Heart left ventricle (tissue), 16 donors: ENCODE measurements at regions not wholly inside any gene's neighbourhood (a gene's known extent, or its start where the extent isn't known, plus 50 kb on each side); places are given as distances from the start of the nearest gene placed in this dataset.
A peak's percentile ranks its signal among the peaks of the same experiment; 100 is the strongest.

ENCODE experiments used
- ATAC-seq, 4 donors: fragments of 200-7000 bp; cut with Tn5 transposase; one replicate each; pipeline ENCODE4 v1.9.1; 2020 to 2022; ENCODE audit warnings: moderate library complexity in 4 of 4, mild to moderate bottlenecking in 3 of 4, moderate number of reproducible peaks in 1 of 4
- DNase-seq, 5 donors: peaks; one replicate each; pipeline ENCODE4 v3.0.0-alpha.2; 2020
- H3K27ac ChIP-seq, 12 donors: fragments of 200-600 bp; sonication (generic) in 4 of 12; one replicate each; pipeline versions ENCODE4 v1.5.0 to v1.8.0; 2016 to 2022; ENCODE audit warnings: mild to moderate bottlenecking in 2 of 12
- H3K27me3 ChIP-seq, 9 donors: fragments of 200-600 bp; sonication (generic) in 2 of 9; one replicate each; pipeline versions ENCODE4 v1.5.1 to v1.8.0; 2016 to 2022; ENCODE audit warnings: mild to moderate bottlenecking in 3 of 9
- H3K36me3 ChIP-seq, 9 donors: fragments of 200-600 bp; sonication (generic) in 2 of 9; one replicate each; pipeline versions ENCODE4 v1.5.0 to v1.8.0; 2018 to 2022; ENCODE audit warnings: mild to moderate bottlenecking in 2 of 9
- H3K4me1 ChIP-seq, 12 donors: fragments of 200-600 bp; sonication (generic) in 4 of 12; one replicate each; pipeline versions ENCODE4 v1.5.0 to v1.8.0; 2016 to 2022; ENCODE audit warnings: mild to moderate bottlenecking in 3 of 12
- H3K4me3 ChIP-seq, 12 donors: fragments of 200-600 bp; sonication (generic) in 4 of 12; one replicate each; pipeline versions ENCODE4 v1.5.0 to v1.8.0; 2017 to 2022; ENCODE audit warnings: mild to moderate bottlenecking in 9 of 12, moderate library complexity in 4 of 12
- H3K9me3 ChIP-seq, 12 donors: fragments of 200-600 bp; sonication (generic) in 4 of 12; one replicate each; pipeline versions ENCODE4 v1.5.0 to v1.8.0; 2016 to 2022; ENCODE audit warnings: mild to moderate bottlenecking in 1 of 12
- POLR2A ChIP-seq, 2 donors: fragments of 450-650 bp; IDR thresholded peaks; one replicate each; pipeline ENCODE4 v1.6.1; 2017; ENCODE audit warnings: antibody characterized with exemption in 2 of 2, mild to moderate bottlenecking in 2 of 2, moderate library complexity in 2 of 2
- WGBS, 4 donors: extraction: QIAGEN DNeasy Blood & Tissue Kit in 2 of 4; methylation state at CpG; one replicate each; pipeline versions ENCODE4 v1.1.5 to v1.1.7; 2013 to 2018; 5-methylcytosine and 5-hydroxymethylcytosine counted together
- intact Hi-C, 10 donors: fragments of 100-400 bp; cut with DNase I; formaldehyde crosslinking; loops; one replicate each; pipeline versions ENCODE4 v1.11.1 to v1.14.2; 2022
- TF ChIP-seq, protein P1 (sequence below), 12 donors: fragments of 200-600 bp; sonication (generic) in 4 of 12; IDR thresholded peaks; one replicate each; pipeline versions ENCODE4 v1.5.0 to v1.8.0; 2018 to 2022; ENCODE audit warnings: antibody characterized with exemption in 12 of 12, mild to moderate bottlenecking in 5 of 12
- donor health status: ischemic (EF 13 %, LVEDD 7.1; RV severe dilation, severe dysfunction).
- donor health status: healthy with polysubstance abuse.
- donor health status: DM: no; HTN: yes; CAD: no.
- donor health status: DM: no; HTN: no; CAD: no.
- donor health status: ischemic (EF 25% LVEDD 6.9; RV normal size, moderate dysfunction).
- donor health status: ischemic (EF 25% LVEDD 5.7; RV mildly dilated, moderate dysfunction).
- donor health status: healthy.
- donor health status: DM: yes; HTN: yes; CAD: no.
- donor health status: ischemic (EF 35%, LVEDD 5.7; RV mildly dilated, moderate dysfunction).
- donor health status: nonischemic (EF 11% LVEDD 7.7; RV severe dilation, severe dysfunction).
- donor health status: DM: yes; HTN: yes; CAD: no.
- donor health status: PGD.
- donor health status: ischemic (EF 29% LVEDD 5.4; RV normal size, mild dysfunction).
- donor health status: nonischemic (EF 23%, LVEDD 6.1; RV moderate dilation, normal function).

DNA sequence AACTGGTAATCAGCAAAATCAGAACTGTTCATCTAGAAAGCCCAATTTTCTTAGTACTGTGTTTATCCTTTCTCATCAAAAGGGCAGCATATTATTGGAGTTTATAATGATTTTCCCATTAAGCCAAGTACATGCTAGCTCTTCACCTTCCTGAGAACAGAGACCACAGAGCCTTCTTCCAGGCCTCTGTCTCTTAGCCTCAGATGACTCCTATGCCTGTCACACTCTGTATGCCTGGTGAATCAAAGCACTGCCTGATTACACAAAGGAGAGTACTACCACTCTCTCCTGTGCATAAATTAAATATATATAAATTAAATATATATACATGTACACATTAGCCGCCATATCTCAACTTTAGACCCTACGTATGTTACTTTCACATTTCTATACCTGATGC is 636.1 kb downstream of the NTRK3 start:
- no peak for DNase-seq
- Histone ChIP-seq H3K27ac (no peak overlapping the region), H3K27me3 (no peaks in the 10 kb centered on the region), H3K4me1 (peaks cover 0 to 18% (median 6%) of the 10 kb centered on the region in 12 donors), H3K4me3 (no peak overlapping the region), H3K36me3 (no peaks in the 10 kb centered on the region), H3K9me3 (peaks cover 0 to 7% (median 0%) of the 10 kb centered on the region in 12 donors)
- no peak for ATAC-seq
- no peak for TF ChIP-seq POLR2A (IDR thresholded peaks at IDR 0.05)
- TF ChIP-seq, protein P1, sequence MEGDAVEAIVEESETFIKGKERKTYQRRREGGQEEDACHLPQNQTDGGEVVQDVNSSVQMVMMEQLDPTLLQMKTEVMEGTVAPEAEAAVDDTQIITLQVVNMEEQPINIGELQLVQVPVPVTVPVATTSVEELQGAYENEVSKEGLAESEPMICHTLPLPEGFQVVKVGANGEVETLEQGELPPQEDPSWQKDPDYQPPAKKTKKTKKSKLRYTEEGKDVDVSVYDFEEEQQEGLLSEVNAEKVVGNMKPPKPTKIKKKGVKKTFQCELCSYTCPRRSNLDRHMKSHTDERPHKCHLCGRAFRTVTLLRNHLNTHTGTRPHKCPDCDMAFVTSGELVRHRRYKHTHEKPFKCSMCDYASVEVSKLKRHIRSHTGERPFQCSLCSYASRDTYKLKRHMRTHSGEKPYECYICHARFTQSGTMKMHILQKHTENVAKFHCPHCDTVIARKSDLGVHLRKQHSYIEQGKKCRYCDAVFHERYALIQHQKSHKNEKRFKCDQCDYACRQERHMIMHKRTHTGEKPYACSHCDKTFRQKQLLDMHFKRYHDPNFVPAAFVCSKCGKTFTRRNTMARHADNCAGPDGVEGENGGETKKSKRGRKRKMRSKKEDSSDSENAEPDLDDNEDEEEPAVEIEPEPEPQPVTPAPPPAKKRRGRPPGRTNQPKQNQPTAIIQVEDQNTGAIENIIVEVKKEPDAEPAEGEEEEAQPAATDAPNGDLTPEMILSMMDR (IDR thresholded peaks at IDR 0.05): no peak
- 97 to 99% (median 98%) methylated on average over 2 of the region's 2 CpGs for WGBS, 4 donors
- intact Hi-C loops: no loop called here

DNA sequence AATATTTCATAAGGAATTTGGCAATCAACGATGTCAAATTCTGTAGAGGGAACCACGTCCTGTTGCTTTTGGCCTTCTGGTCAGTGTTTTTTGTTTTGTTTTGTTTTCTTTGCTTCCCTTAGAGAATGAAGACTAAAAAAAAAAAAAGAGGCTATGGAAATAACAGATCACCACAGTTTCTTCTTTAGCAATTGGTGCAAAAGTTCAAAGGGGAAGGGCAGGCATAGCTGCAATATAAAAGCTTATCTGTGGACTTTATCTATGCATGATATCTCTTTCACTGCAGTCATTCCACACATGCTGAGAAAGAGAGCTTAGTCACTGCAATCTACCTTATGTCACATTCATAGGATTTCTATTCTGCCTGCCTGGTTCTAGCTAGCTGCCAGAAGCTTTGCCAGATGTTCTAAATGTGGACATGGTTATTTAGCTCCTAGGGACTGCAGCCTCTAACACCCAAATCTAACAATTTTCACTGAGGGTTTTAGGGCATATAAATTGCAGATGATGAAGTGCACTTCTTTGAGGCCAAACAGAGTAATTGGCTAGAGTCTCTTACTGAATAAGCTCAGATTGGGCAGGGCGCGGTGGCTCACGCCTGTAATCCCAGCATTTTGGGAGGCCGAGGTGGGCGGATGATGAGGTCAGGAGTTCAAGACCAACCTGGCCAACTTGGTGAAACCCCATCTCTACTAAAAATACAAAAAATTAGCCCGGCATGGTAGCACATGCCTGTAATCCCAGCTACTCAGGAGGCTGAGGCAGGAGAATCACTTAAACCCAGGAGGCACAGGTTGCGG is 637.2 kb downstream of the NTRK3 start:
- 68 to 76% (median 71%) methylated on average over 9 of the region's 9 CpGs for WGBS, 4 donors
- peak; percentile 68 to 88 (median 86) for ATAC-seq
- Histone ChIP-seq H3K27me3 (no peaks in the 10 kb centered on the region), H3K36me3 (no peaks in the 10 kb centered on the region), H3K27ac (peak overlapping the region in 6 of 12 donors; percentile 48 to 71 (median 53)), H3K4me1 (peaks cover 0 to 18% (median 6%) of the 10 kb centered on the region in 12 donors), H3K9me3 (peaks cover 0 to 7% (median 0%) of the 10 kb centered on the region in 12 donors), H3K4me3 (no peak overlapping the region)
- intact Hi-C loops: loop anchor here in 1 of 10 donors (10.0 kb wide), 1 partner anchor 705 kb away; no protein-coding TSS in a partner anchor
- no peak for TF ChIP-seq POLR2A (IDR thresholded peaks at IDR 0.05)
- TF ChIP-seq, protein P1 (IDR thresholded peaks at IDR 0.05): no peak
- DNase-seq: no peak

DNA sequence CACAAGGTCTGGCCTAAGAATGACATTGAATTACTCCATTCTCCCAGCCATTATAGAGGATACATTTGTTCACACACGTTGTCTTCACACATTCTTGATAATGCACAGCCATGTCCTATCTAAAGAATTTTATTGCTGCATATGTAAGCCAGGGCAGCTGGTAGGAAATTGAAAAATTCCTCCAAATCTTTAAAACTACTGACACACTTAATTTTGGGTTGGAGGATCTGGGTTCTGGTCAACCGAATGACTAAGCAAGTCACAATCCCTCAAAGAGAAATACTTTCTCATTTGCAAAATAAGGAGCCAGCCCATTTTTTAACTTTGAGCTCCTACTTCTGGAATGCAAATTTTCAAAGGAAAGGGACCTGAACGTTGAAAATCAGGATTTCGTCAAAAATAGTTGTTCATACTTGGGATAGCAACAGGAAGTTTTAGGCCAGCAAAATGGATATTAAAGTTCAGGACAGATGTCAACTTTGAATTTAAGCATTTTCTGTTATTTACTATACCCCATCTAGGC is 638.3 kb downstream of the NTRK3 start:
- 67 to 77% (median 73%) methylated on average over 4 of the region's 4 CpGs for WGBS, 4 donors
- Histone ChIP-seq H3K4me1 (peaks cover 0 to 18% (median 6%) of the 10 kb centered on the region in 12 donors), H3K9me3 (peaks cover 0 to 7% (median 0%) of the 10 kb centered on the region in 12 donors), H3K27ac (peak overlapping the region in 10 of 12 donors; percentile 6 to 79 (median 48)), H3K27me3 (no peaks in the 10 kb centered on the region), H3K36me3 (no peaks in the 10 kb centered on the region), H3K4me3 (no peak overlapping the region)
- intact Hi-C loops: loop anchor here in 1 of 10 donors (10.0 kb wide), 1 partner anchor 703 kb away; no protein-coding TSS in a partner anchor
- DNase-seq (no peak), ATAC-seq (no peak)
- TF ChIP-seq, protein P1 (IDR thresholded peaks at IDR 0.05): no peak
- no peak for TF ChIP-seq POLR2A (IDR thresholded peaks at IDR 0.05)

- 79 to 91% (median 86%) methylated on average over 9 of the region's 9 CpGs for WGBS, 4 donors
- no peak overlapping the region for H3K4me3 ChIP-seq
- no peaks in the 10 kb centered on the region for H3K9me3 ChIP-seq
- H3K36me3 ChIP-seq: no peaks in the 10 kb centered on the region
- DNase-seq (no peak), ATAC-seq (no peak)
- no peak overlapping the region for H3K27ac ChIP-seq
- TF ChIP-seq, protein P1 (IDR thresholded peaks at IDR 0.05): no peak
- TF ChIP-seq POLR2A (IDR thresholded peaks at IDR 0.05): no peak
- no peaks in the 10 kb centered on the region for H3K27me3 ChIP-seq
- intact Hi-C loops: loop anchor here in 1 of 10 donors (10.0 kb wide), 1 partner anchor 700 kb away; no protein-coding TSS in a partner anchor
- H3K4me1 ChIP-seq: peaks cover 0 to 31% (median 13%) of the 10 kb centered on the region in 12 donors
Observed at GRCh38 chr15:87614704-87615103, 641.8 kb downstream of the NTRK3 start.
